Sigmoid colon (tissue), 6 donors: ENCODE measurements at regions not wholly inside any gene's neighbourhood (a gene's known extent, or its start where the extent isn't known, plus 50 kb on each side); places are given as distances from the start of the nearest gene placed in this dataset.

Source experiments
- DNase-seq: peaks from one replicate; pipeline ENCODE4 v3.0.0-alpha.2; 2019
- H3K27ac ChIP-seq, 4 donors: fragments of 200-600 bp; sonication (generic); one replicate each; pipeline ENCODE4 v1.5.1; 2016 to 2019; ENCODE audit warnings: mild to moderate bottlenecking in 1 of 4
- H3K27me3 ChIP-seq, 3 donors: fragments of 200-600 bp; sonication (generic); one replicate each; pipeline ENCODE4 v1.5.1; 2019; ENCODE audit warnings: mild to moderate bottlenecking in 1 of 3
- H3K36me3 ChIP-seq, 4 donors: fragments of 200-600 bp; sonication (generic); one replicate each; pipeline ENCODE4 v1.5.1; 2016 to 2019
- H3K4me1 ChIP-seq, 4 donors: fragments of 200-600 bp; sonication (generic); one replicate each; pipeline ENCODE4 v1.5.1; 2017 to 2019
- H3K4me3 ChIP-seq, 4 donors: fragments of 200-600 bp; sonication (generic); one replicate each; pipeline ENCODE4 v1.5.1; 2017 to 2019; ENCODE audit warnings: mild to moderate bottlenecking in 2 of 4, moderate library complexity in 1 of 4
- H3K9me3 ChIP-seq, 4 donors: fragments of 200-600 bp in 3 of 4; sonication (generic) in 3 of 4; one replicate each; pipeline versions ENCODE4 v1.5.1 to v1.6.1; 2013 to 2019
- CTCF ChIP-seq, 4 experiments: fragments of 450-650 bp in 3 of 4; fragments of 200-600 bp in 1 of 4; IDR thresholded peaks; one replicate each; pipeline ENCODE4 v1.5.1; 2016 to 2019; ENCODE audit warnings: antibody characterized with exemption in 4 of 4, mild to moderate bottlenecking in 3 of 4, moderate library complexity in 2 of 4
- EP300 ChIP-seq, 4 donors: sonication (generic); formaldehyde crosslinking; IDR thresholded peaks; one replicate each; pipeline ENCODE4 v1.6.1; 2017; ENCODE audit warnings: antibody characterized with exemption in 4 of 4
- POLR2A ChIP-seq, 2 donors: fragments of 450-650 bp; IDR thresholded peaks; one replicate each; pipeline ENCODE4 v1.6.1; 2016; ENCODE audit warnings: antibody characterized with exemption in 2 of 2, mild to moderate bottlenecking in 2 of 2, moderate library complexity in 2 of 2
- POLR2AphosphoS5 ChIP-seq, 4 donors: sonication (generic); formaldehyde crosslinking; IDR thresholded peaks; one replicate each; pipeline ENCODE4 v1.6.1; 2017; ENCODE audit warnings: antibody characterized with exemption in 4 of 4
- WGBS, 2 donors: extraction: QIAGEN DNeasy Blood & Tissue Kit; methylation state at CpG; one replicate each; pipeline ENCODE4 v1.1.7; 2013; 5-methylcytosine and 5-hydroxymethylcytosine counted together
- intact Hi-C: fragments of 100-400 bp; cut with DNase I; formaldehyde crosslinking; loops from one replicate; pipeline ENCODE4 v1.15.1; 2023
- donor health status: healthy with polysubstance abuse.
- donor health status: healthy.

GRCh38 chr2:219939647-219940046 lies 312.2 kb downstream of the SLC4A3 start:
- no peak overlapping the region for H3K4me3 ChIP-seq
- H3K9me3 ChIP-seq, result no peaks in the 10 kb centered on the region
- no peak for DNase-seq
- H3K36me3 ChIP-seq, result no peaks in the 10 kb centered on the region
- TF ChIP-seq POLR2A (IDR thresholded peaks at IDR 0.05), result no peak
- TF ChIP-seq EP300 (IDR thresholded peaks at IDR 0.05), result no peak
- TF ChIP-seq POLR2AphosphoS5 (IDR thresholded peaks at IDR 0.05), result no peak
- TF ChIP-seq CTCF (IDR thresholded peaks at IDR 0.05), result no peak
- 89% methylated on average over 1 of the region's 1 CpG for WGBS, 2 donors
- intact Hi-C loops, result no loop called here
- H3K27ac ChIP-seq, result no peak overlapping the region
- H3K4me1 ChIP-seq, result no peaks in the 10 kb centered on the region
- H3K27me3 ChIP-seq, result no peaks in the 10 kb centered on the region

GRCh38 chr2:219944866-219945265 lies 317.4 kb downstream of the SLC4A3 start:
- H3K27me3 ChIP-seq, result no peaks in the 10 kb centered on the region
- WGBS, 2 donors, result 84 to 87% methylated on average over 4 of the region's 4 CpGs

GRCh38 chr2:219946021-219946420 lies 318.6 kb downstream of the SLC4A3 start:
- intact Hi-C loops, result no loop called here
- Histone ChIP-seq H3K9me3 (no peaks in the 10 kb centered on the region), H3K27me3 (no peaks in the 10 kb centered on the region), H3K4me3 (no peak overlapping the region), H3K27ac (no peak overlapping the region), H3K4me1 (no peaks in the 10 kb centered on the region), H3K36me3 (no peaks in the 10 kb centered on the region)
- DNase-seq, result no peak
- TF ChIP-seq POLR2A (IDR thresholded peaks at IDR 0.05), result no peak
- no peak for TF ChIP-seq CTCF (IDR thresholded peaks at IDR 0.05)
- TF ChIP-seq EP300 (IDR thresholded peaks at IDR 0.05), result no peak
- TF ChIP-seq POLR2AphosphoS5 (IDR thresholded peaks at IDR 0.05), result no peak
- WGBS, 2 donors, result 70 to 80% methylated on average over 1 of the region's 1 CpG

More at GRCh38 chr2:219944866-219945265, 317.4 kb downstream of the SLC4A3 start:
- no peak for TF ChIP-seq POLR2AphosphoS5 (IDR thresholded peaks at IDR 0.05)
- TF ChIP-seq CTCF (IDR thresholded peaks at IDR 0.05), result no peak
- TF ChIP-seq POLR2A (IDR thresholded peaks at IDR 0.05), result no peak
- TF ChIP-seq EP300 (IDR thresholded peaks at IDR 0.05), result no peak
- no peak overlapping the region for H3K4me3 ChIP-seq
- H3K36me3 ChIP-seq, result no peaks in the 10 kb centered on the region
- no peak overlapping the region for H3K27ac ChIP-seq
- H3K9me3 ChIP-seq, result no peaks in the 10 kb centered on the region
- intact Hi-C loops, result no loop called here
- no peaks in the 10 kb centered on the region for H3K4me1 ChIP-seq
- DNase-seq, result no peak

- no peak overlapping the region for H3K27ac ChIP-seq
- no peaks in the 10 kb centered on the region for H3K36me3 ChIP-seq
- intact Hi-C loops, result no loop called here
- no peak for DNase-seq
- TF ChIP-seq POLR2A (IDR thresholded peaks at IDR 0.05) (no peak), POLR2AphosphoS5 (IDR thresholded peaks at IDR 0.05) (no peak), CTCF (IDR thresholded peaks at IDR 0.05) (no peak), EP300 (IDR thresholded peaks at IDR 0.05) (no peak)
- no peak overlapping the region for H3K4me3 ChIP-seq
- H3K27me3 ChIP-seq, result no peaks in the 10 kb centered on the region
- no peaks in the 10 kb centered on the region for H3K9me3 ChIP-seq
- H3K4me1 ChIP-seq, result no peaks in the 10 kb centered on the region
Measured at GRCh38 chr2:219946529-219946928, 319.1 kb downstream of the SLC4A3 start.

- Histone ChIP-seq H3K27ac (no peak overlapping the region), H3K27me3 (no peaks in the 10 kb centered on the region), H3K4me3 (no peak overlapping the region), H3K4me1 (no peaks in the 10 kb centered on the region), H3K36me3 (no peaks in the 10 kb centered on the region), H3K9me3 (no peaks in the 10 kb centered on the region)
- TF ChIP-seq EP300 (IDR thresholded peaks at IDR 0.05), result no peak
- no peak for TF ChIP-seq CTCF (IDR thresholded peaks at IDR 0.05)
- no peak for TF ChIP-seq POLR2AphosphoS5 (IDR thresholded peaks at IDR 0.05)
- no peak for TF ChIP-seq POLR2A (IDR thresholded peaks at IDR 0.05)
- intact Hi-C loops, result no loop called here
- 80 to 86% methylated on average over 3 of the region's 3 CpGs for WGBS, 2 donors
- DNase-seq, result no peak
Measured at GRCh38 chr2:219947575-219947974, 320.1 kb downstream of the SLC4A3 start.
